HG02763 (cell line): ENCODE measurements at regions not wholly inside any gene's neighbourhood (a gene's known extent, or its start where the extent isn't known, plus 50 kb on each side); places are given as distances from the start of the nearest gene placed in this dataset.

Source experiments
- ATAC-seq: cut with Tn5 transposase; IDR thresholded peaks from one replicate; pipeline ENCODE4 v1.9.1; 2021; ENCODE audit warnings: mild to moderate bottlenecking, moderate library complexity; ENCODE audit not compliant: unreplicated experiment

DNA sequence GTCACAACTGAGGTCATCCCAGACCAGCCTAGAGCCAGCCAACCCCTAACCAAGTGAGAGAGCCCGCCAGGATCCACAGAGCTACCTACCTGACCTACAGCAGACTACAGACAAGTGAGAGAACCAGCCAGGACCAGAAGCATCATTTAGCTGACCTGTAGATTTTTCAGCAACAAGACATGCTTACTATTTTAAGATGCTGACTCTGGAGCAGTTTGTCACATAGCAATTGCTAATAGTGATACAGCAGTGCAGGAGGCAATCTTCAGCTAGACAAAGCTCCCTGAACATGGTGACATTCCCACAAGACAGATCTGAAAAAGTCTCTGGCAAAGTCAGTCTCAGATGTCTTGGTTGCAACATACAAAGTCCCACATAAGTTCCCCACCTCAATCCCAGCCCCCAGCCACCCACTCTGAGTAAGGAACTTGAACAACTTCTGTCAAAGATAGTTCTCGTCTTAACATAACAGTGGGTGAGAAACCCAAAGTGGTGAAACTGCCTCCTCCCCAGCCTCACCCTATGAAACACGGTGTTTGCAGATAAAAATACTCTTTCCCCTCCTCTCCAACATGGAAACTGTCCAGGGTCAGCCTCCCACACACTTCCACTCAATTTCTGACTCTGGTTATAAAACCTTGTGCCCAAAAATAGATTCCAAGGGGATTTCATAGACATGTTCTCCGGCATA is 120.3 kb upstream of the SLC6A11 start:
- no peak for ATAC-seq

DNA sequence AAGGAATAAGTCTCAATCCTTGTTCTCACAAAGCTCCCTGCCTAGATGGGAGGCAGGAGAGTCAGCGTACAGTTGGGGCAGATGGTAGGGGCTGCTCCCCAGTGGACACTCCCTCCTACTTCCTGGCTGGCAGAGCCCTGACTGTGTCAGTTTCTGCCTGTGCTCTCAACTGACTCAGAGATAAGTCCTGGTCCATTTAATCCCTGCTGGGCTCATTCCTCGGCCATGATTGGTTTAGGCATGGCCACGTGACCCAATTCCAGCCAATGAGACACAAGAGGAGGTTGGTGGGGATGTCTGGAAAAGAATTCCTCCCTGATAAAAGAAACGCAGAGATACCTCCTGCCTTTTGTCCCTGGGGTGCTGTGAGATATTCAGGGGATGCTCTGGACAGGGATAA is 118.1 kb upstream of the SLC6A11 start:
- no peak for ATAC-seq

DNA sequence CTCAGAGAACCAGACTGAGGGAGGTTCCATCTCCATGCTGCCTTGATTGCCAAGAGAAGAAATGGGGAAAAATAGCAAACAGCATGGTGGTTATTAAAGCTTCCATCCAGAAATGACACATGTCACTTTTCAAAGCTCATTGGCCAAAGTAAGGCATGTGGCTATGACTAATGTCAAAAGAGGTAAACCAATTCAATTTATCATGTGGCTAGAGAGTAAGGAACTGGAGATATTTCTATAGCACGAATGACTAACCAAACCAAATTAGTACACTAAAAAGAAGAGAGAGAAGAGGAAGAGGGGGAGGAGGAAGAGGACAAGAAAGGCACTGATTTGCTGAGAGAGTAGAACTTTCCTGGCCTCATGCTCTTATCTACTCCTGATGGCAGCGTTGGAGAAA is 115.2 kb upstream of the SLC6A11 start:
- no peak for ATAC-seq

DNA sequence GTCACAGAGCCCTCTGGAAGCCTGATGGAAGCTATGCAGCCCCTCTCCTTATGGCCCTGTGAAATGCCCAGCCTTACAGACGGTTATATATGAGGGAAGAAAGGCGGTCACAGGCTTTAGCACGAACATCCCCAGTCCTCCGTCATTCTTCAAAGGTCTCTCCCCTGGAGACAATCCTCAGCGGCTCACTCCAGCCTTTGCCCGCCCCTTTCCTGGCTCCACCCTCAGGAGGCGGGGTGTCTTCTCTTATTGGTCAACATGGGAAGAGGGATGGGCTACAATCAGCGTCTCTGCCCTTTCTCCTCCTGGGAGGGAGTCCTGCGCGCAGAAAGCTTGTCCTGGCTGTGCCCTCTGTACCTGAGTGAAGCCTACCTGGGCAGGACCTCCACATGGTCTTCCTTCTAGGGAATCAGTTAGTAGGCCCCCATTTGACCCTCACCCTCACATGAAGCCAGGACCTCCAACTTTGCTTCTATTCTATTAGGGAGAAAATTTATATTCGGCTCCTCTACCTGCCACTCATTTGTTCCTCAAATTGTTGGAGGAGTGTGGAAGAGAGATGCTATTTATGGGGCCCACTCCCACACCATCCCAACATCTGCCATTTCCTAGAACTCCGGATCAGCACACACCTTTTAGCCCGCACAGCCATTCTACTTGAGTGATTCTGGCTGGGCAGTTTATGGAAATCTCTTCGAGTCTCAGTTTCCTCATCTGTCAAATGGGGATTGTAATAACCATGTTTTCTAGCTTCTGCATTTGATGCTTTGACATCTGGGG is 112.9 kb upstream of the SLC6A11 start:
- ATAC-seq = no peak

DNA sequence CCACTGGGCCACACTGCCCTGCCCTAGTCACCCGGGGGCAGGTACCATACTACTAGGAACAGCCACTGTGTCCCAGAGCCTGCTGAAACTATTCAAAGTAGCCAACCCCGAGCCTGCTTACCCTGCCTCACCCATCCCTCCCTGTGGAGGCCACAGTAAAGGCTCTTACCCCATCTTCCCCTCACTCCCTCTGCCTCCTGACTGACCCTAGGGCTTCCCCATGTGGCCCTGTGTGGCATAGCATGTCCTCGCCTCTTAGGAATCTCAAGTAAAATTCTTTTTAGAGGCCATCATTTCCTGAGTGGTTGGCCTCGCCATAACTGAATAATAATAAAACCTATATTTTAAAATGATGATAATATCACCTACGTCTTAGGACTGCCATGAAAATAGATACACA is 112.2 kb upstream of the SLC6A11 start:
- ATAC-seq = no peak

DNA sequence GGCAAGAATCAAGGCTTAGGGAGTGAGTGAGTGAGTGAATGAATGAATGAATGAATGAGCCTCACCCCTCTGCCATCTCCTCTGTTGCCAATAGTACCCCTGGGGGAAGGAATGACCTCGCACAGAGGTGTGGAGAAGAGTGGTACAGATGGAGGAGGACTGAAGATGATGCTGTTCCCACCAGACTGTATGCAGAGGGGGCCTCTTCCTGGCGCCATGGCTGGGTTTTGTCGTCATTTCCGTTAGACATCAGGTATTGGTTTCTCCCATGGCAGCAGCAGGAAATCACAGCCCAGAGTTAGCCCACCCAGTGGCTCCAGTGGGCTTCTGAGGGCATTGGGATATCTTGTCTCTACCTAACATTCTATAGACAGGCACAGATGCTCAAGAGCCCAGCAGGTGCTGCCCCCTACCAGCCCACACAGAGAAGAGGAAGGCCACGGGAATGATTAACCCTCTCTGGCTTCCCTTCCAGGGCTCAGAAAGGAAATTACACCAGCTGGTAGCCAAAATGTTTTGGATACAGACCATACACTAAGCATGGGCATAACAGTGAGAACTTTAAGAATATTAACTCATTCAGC is 109.8 kb upstream of the SLC6A11 start:
- no peak for ATAC-seq

DNA sequence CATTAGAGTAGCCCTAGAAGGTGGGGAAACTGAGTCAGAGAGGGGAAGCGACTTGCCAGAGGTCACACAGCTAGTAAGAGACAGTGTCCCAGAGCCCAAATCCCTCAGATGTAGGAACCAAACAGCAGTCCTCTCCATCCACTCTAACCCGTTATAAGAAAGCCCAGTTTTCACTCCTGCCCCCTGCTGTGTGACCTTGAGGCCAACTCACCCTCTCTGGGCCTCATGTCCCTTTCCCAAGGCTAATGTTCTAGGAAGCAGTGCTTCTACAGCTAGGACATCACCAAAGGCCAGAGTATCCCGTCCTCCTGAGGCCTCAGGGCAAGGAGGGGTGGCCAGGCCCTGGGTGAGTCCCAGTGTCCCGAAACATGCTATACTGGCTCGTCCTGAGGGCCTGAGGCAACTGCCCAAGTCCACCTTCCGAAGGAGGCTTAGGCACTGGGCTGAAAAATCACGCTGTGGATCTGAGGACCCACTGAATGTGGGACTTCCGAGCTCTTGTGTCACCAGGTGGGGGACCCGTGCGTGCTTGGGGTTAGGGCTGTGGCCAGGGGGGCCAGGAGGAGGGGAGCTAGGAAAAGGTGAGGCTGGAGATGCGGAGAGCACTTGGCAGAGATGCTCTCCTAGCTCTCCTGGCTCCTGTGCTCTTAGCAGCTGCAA is 109.2 kb upstream of the SLC6A11 start:
- no peak for ATAC-seq

DNA sequence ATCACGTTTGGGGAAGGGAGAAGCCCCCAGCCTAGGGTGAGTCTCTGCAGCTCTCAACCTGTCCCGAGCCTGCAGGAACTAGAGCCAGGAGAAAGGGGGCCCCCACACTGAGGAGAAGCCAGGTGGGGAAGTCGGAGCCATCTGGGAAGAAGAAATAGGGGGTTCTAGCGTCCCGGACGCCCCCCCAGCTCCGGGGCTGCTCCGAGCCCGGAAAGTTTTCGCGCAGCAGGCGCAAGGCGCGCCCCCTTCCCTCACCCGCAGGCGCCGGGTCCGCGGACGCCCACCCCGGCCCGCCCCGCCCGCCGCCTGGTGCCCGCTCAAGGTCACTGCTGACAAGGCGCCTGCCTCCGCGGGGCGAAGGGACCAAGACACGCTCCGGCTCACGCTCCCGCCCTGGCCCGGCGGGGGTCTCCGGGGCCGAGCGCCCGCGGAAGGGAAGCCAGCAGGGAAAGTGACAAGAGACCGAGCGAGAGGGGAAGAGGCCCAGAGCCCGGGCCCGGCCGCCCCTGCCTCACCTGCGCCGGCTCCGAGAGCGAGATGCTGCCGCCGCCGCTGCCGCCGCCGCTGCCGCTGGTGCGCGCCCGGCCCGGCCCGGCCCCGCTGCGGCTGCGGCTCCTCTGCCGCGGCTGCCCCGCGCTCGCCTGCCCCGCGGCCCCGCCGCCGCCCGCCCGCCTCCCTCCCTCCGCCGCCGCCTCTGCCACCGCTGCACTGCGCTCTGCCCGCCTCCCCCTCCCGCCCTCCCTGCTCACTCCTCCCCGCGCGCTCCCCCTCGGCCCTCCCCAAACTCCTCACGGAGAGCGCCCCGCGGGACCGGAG is 108.4 kb upstream of the SLC6A11 start:
- no peak for ATAC-seq

DNA sequence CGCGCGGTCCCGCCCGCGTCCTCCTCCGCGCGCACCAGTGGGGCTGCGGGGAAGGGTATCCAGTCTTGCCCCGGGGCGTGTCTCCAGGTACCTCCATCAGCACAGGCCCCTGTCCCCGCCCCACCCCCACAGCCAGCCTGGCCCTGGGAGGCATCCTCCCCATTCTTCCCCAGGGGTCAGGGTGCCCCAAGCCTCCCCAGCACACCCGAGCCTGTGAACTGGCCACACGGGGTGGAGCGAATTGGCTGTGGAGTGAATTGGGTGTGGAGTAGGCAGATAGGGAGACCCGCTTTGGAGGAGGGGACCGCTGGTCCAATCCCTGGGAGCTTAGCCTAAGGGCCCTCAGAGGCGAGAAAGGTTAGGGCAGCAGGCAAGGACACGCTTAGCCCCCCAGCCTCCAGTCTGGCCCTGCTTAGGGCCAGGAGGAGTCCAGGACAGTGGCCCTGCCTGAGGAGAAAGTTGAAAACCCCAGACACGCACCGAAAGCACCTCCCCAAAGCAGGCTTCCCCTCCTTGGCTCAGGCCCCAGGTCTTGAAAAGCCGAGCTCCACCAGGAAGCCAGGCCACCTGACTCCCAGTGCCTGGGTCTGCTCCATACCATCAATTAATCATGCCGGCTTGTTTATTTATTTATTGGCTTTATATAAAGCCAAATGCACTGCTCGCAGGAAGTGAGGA is 107.7 kb upstream of the SLC6A11 start:
- ATAC-seq = no peak

DNA sequence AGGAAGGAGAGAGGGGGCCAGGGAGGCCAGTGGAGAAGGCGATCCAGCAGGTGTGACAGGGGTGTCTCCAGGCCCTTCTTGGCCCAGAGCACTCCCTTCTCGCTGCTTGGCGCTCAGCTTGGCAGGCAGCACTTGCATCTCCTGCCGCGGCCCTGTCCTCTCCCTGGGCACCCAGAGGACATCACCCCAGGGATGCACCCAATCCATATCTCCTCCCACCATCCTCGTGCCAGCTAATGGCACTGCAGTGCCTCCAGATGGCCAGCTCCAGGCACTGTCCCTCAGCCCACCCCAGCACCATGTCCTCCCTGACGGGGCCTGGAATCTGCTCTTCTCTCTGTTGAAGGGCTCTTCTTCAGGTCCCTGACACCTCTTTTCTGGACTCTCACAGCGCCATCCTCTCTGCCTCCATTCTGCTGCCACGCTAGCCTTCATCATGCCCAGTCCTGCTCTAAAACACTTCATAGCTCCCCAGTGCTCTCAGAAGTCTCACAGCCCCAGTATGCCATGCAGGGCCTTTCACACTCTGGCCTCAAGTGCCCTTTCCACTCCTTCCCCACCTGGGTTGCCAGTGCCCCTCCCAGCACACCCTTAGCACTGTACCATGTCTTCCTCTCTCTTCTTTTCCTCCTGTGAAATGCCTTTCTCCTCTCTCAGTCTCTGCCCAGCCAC is 106.8 kb upstream of the SLC6A11 start:
- no peak for ATAC-seq

DNA sequence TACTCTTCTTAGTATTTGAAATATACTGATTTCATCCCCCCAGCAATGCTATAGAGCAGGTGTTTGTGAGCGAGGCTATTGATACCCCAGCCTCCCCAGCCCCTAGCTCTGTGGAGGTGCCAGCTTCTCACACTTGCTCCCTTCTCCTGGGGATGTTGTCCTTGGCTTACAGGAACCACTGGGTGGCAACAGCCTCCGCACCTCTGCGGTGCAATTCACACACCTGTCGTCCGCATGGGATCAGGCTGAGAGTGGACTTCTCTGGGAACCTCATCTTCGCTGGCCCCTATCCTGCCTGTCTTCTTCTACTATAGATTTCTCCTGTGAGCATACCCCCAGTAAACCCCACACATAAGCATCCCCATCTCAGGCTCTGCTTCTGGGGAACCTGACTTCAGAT is 103.9 kb upstream of the SLC6A11 start:
- no peak for ATAC-seq

DNA sequence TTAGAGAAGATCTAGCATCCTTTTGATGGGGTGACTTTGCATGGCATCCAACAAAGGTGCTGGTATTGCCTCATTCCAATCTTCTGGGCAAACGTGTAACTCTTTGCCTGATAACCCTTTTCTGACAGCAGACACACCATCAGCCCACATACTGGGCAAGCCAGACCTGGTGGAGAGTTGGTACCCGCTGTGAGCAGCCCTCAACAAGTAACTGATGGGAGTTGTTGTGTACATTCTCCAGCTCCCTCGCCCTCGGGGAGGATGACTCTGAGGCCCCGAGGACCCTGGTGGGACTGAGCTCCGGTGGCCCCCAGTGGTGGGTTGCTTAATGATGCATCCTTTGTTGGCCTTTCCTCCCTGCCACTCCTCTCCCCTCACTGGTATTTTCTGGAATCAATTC is 102.4 kb upstream of the SLC6A11 start:
- no peak for ATAC-seq

DNA sequence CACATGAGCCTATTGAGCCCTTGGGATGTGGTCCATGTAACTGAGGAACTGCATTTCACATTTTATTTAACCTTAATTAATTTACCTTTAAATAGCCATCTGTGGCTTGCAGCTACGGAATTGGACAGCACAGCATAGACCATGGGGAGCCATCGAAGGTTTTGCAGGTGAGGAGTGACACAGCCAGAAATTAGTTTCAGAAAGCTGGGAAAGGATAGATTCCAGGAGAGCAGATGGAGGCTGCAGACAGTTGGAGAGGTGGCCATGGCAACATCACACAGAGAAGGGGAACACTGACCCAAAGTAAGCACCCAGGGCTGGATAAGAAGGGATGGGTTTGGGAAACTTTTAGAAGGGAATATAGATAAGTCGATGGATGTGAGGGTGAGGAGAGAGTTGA is 100.1 kb upstream of the SLC6A11 start:
- no peak for ATAC-seq

DNA sequence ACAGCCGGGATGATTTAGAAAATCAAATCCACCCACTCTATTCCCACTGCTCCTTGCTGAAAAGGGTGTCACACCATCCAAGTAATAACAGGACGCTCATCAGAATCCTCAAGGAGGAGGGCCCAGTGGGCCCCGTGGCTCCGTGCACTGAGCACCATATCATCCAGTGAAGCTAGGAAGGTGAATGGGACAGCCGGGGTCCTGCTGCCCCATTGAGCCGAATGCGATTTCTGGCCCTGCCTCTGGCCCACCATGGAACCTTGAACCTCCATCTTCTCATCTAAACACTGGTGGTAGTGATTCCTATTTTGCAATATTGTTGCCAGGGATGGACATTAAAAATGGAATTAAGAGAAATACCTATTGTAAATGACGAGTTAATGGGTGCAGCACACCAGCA is 99.1 kb upstream of the SLC6A11 start:
- no peak for ATAC-seq

DNA sequence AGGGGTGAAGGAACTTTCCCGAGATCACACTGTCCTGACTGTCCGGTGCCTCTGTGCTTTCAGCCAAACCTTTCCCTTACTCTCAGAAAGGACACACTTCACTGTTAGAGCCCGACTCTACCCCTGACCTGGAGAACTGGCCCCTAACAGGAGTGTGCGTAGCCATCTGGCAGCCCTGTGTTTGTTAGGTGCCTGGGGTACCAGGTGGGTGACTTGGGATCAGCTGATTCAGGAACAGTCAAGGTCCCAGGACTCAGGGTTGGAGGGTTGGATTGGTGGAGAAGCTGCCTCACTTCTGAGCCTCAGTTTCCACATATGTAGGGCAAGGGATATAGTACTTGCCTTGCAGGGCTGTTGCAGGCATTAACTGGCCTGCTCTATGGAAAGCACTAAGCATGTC is 98.3 kb upstream of the SLC6A11 start:
- ATAC-seq = no peak

DNA sequence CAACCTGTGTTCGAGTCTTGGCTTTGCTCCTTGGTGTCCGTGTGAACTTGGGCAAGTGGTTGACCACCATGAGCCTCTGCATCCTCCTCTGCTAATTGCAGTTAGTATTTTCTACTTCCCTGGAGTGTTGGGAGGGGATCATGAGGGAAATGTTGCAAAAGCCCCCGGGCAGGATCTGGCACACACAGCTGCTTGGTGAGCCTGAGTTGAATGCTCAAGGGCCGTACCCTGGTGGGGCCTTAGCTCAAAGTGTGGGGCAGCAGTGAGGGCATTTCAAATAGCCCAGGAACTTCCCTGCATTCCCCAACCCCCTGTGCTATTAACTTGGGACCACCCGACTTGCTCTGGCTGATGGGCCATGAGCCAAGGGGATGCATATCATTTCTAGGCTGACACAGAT is 94.9 kb upstream of the SLC6A11 start:
- ATAC-seq = no peak

DNA sequence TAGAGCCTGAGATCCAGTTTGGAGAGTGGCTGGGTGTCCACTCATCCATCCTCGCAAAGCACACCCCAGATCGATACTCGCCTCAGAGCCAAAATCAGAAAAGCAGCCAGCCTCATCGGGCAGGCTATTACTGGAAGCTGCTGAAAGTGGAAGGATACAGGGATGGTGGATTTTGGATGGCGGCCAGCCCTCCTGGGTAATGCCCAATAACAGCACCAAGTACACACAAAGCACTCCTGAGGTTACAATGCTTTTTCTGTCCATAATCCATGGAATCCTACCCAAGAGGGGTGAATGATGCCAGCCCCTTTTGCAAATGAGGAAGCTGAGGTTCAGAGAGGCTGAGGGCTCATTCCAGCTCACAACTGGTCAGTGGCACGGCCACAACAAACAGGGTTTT is 93.1 kb upstream of the SLC6A11 start:
- no peak for ATAC-seq

DNA sequence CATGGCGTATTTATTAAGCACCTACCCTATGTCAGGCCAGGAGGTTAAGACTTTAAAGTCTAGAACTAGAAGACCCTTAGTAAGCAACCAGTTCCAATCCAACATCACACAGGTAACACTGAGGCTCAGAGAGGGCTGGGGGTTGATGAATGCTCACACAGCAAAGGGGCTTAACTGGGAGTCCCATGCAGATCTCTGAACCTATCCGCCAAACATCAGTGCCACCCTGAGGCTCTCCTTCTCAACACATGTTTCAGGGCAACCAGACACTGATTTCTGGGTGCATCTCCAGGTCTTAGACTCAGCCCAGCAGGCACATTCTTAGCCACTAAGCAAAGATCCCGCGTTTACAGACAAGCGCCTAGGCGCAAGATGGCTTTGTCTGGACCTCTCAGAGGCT is 92.0 kb upstream of the SLC6A11 start:
- ATAC-seq = no peak

DNA sequence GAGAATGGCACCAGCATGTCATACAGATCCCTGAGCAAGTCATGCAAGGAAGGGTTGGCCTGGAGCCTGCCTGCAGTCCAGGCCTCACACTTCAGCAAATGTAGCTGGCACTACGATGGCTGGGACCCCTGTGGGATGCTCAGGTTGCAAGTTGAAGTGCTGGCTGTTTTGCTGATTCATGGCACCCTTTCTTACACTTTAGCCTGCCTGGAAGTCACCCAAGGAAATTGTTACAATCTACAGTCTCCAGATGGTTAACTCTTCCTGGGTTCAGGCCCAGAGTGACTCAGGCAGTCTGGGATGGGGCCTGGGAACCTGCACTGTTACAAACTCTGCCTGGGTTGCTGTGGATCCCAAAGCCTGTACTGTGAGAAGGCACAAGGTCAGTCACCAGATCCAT is 91.0 kb upstream of the SLC6A11 start:
- no peak for ATAC-seq

DNA sequence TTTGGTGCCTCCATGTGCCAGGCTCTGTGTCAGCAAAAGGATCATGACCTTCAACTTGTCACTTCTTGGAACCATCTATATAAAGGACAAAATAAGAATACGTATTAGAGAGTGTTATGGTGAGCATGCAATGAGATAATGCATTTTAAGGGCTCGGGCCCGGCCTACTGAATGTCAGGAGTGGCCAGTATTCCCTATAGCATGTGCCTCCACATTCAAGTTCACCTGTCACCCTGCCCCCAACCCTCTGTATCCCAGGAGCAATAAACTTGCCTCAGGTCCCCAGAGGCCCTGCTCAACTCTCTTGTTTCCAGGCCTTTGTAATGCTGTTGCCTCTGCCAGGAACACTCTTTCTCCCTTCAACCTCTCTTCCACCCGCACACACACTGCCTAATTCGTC is 90.2 kb upstream of the SLC6A11 start:
- ATAC-seq = no peak
